Neural cell (in vitro differentiated cells): ENCODE measurements at regions not wholly inside any gene's neighbourhood (a gene's known extent, or its start where the extent isn't known, plus 50 kb on each side); places are given as distances from the start of the nearest gene placed in this dataset.
"Not testable (repeated sequence)": the region's sequence is repeated elsewhere in the genome, so short reads cannot be mapped to it uniquely, and the experiment has no call there.

Source experiments
- H2AFZ ChIP-seq: fragments of 200-600, 300-800 bp; sonication (generic), shearing (Covaris generic); 2 replicates; pipeline ENCODE4 v1.6.0; 2014; ENCODE audit warnings: low read depth, mild to moderate bottlenecking, antibody characterized with exemption, low read length, moderate library complexity
- H3F3A ChIP-seq: fragments of 200-600 bp; shearing (Covaris generic); 2 replicates; pipeline ENCODE4 v1.6.1; 2016; ENCODE audit warnings: mild to moderate bottlenecking, moderate library complexity, mixed read lengths, antibody characterized with exemption, low read length; ENCODE audit not compliant: insufficient read depth, poor library complexity, severe bottlenecking
- H3K27ac ChIP-seq: fragments of 200-600, 300-800 bp; sonication (generic), shearing (Covaris generic); 2 replicates; pipeline ENCODE4 v1.5.1; 2014; ENCODE audit warnings: mild to moderate bottlenecking, low read length, moderate library complexity
- H3K27me3 ChIP-seq: fragments of 300-800, 200-600 bp; sonication (generic), shearing (Covaris generic); 2 replicates; pipeline ENCODE4 v1.6.0; 2014; ENCODE audit warnings: mild to moderate bottlenecking, low read depth, low read length, moderate library complexity; ENCODE audit not compliant: insufficient read depth
- H3K36me3 ChIP-seq: fragments of 300-800, 200-600 bp; sonication (generic), shearing (Covaris generic); 2 replicates; pipeline ENCODE4 v1.5.1; 2014; ENCODE audit warnings: mild to moderate bottlenecking, antibody characterized with exemption, low read length, moderate library complexity; ENCODE audit not compliant: insufficient read depth
- H3K4me2 ChIP-seq: fragments of 300-800, 200-600 bp; sonication (generic), shearing (Covaris generic); 2 replicates; pipeline ENCODE4 v1.6.0; 2014; ENCODE audit warnings: mild to moderate bottlenecking, low read length
- H3K4me3 ChIP-seq: fragments of 300-800, 200-600 bp; sonication (generic), shearing (Covaris generic); 2 replicates; pipeline ENCODE4 v1.5.1; 2014; ENCODE audit warnings: mild to moderate bottlenecking, low read length, moderate library complexity
- H3K79me2 ChIP-seq: fragments of 200-600 bp; shearing (Covaris generic); replicated peaks from 2 replicates; pipeline ENCODE4 v1.6.0; 2014; ENCODE audit warnings: mild to moderate bottlenecking, low read length, moderate library complexity; ENCODE audit not compliant: insufficient read depth
- H3K9ac ChIP-seq: fragments of 300-800, 200-600 bp; sonication (generic), shearing (Covaris generic); 2 replicates; pipeline ENCODE4 v1.6.1; 2016; ENCODE audit warnings: mild to moderate bottlenecking, low read length, mixed read lengths
- H3K9me2 ChIP-seq: fragments of 200-600 bp; shearing (Covaris generic); 2 replicates; pipeline ENCODE4 v1.6.1; 2016; ENCODE audit warnings: mild to moderate bottlenecking, low read length, mixed read lengths; ENCODE audit not compliant: insufficient read depth
- H3K9me3 ChIP-seq: fragments of 200-600, 300-800 bp; sonication (generic), shearing (Covaris generic); 2 replicates; pipeline ENCODE4 v1.6.1; 2016; ENCODE audit warnings: mild to moderate bottlenecking, mixed run types, low read length, moderate library complexity, mixed read lengths
- H4K20me1 ChIP-seq: fragments of 200-600 bp; shearing (Covaris generic); 2 replicates; pipeline ENCODE4 v1.6.1; 2016; ENCODE audit warnings: mild to moderate bottlenecking, mixed run types; ENCODE audit not compliant: insufficient read depth
- CTCF ChIP-seq: fragments of 450-650 bp; IDR thresholded peaks from 2 replicates; pipeline ENCODE4 v1.5.1; 2014; ENCODE audit warnings: antibody characterized with exemption, mild to moderate bottlenecking, moderate library complexity; ENCODE audit not compliant: poor library complexity, severe bottlenecking
- EP300 ChIP-seq: fragments of 450-650 bp; conservative IDR thresholded peaks from 2 replicates; pipeline ENCODE4 v1.6.1; 2014; ENCODE audit warnings: antibody characterized with exemption, mild to moderate bottlenecking, moderate library complexity; ENCODE audit not compliant: poor library complexity, severe bottlenecking
- POLR2AphosphoS5 ChIP-seq: IDR thresholded peaks from 2 replicates; pipeline ENCODE4 v1.6.1; 2012
- REST ChIP-seq: IDR thresholded peaks from 2 replicates; pipeline ENCODE4 v1.6.1; 2012; ENCODE audit warnings: borderline replicate concordance
- TAF1 ChIP-seq: IDR thresholded peaks from 2 replicates; pipeline ENCODE4 v1.6.1; 2012; ENCODE audit warnings: low read depth

- H3K27me3 ChIP-seq, H3K27ac ChIP-seq, H3K9me3 ChIP-seq, H3K4me2 ChIP-seq, H3K9ac ChIP-seq, H3K79me2 ChIP-seq, H3K9me2 ChIP-seq, H3F3A ChIP-seq, H3K36me3 ChIP-seq, H4K20me1 ChIP-seq, H3K4me3 ChIP-seq, H2AFZ ChIP-seq: not testable (repeated sequence)
These were observed 115.0 kb upstream of the FBXO28 start for GRCh38 chr1:223998676-223999455.

DNA sequence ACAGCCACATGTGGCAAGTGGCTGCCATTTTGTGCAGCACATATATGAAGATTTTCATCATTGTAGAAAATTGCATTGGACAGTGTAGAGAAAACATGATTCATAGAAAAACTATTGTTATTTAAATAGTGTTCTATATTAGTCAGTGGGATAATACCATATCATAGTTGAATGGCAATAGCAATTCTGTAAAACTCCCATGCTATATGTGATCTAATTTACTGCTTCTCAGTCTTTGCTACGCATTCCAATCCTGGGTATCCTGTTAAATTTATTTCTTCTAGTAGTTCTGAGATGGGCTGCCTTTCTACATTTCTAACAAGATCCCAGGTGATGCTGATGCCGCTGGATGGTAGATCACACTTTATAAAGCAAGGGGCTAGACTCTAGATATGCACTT is 117.5 kb upstream of the FBXO28 start:
- not testable (repeated sequence) for H3K4me2 ChIP-seq, H3K9ac ChIP-seq, H3K4me3 ChIP-seq, H3K27ac ChIP-seq, H2AFZ ChIP-seq, H4K20me1 ChIP-seq, H3K9me3 ChIP-seq, H3K9me2 ChIP-seq, H3K27me3 ChIP-seq, H3K36me3 ChIP-seq, H3F3A ChIP-seq, H3K79me2 ChIP-seq

GRCh38 chr1:223992456-223993246 is 121.3 kb upstream of the FBXO28 start:
- H3K9me2 ChIP-seq, H3K27me3 ChIP-seq, H3K4me2 ChIP-seq, H3K36me3 ChIP-seq, H2AFZ ChIP-seq, H3K9me3 ChIP-seq, H3F3A ChIP-seq, H3K79me2 ChIP-seq, H4K20me1 ChIP-seq: not testable (repeated sequence)
- H3K27ac ChIP-seq, result peak overlapping the region; percentile 73
- peak overlapping the region; percentile 61 for H3K4me3 ChIP-seq
- TF ChIP-seq EP300 (peak; percentile 12), REST (peak; percentile 40), CTCF (peak; percentile 22), TAF1 (peak; percentile 62), POLR2AphosphoS5 (peak; percentile 91)
- peak overlapping the region; percentile 63 for H3K9ac ChIP-seq

- not testable (repeated sequence) for H3K27me3 ChIP-seq, H3K9me3 ChIP-seq, H3K4me3 ChIP-seq, H3K9me2 ChIP-seq, H3K27ac ChIP-seq, H3F3A ChIP-seq, H3K9ac ChIP-seq, H3K36me3 ChIP-seq, H3K4me2 ChIP-seq, H4K20me1 ChIP-seq, H3K79me2 ChIP-seq, H2AFZ ChIP-seq
These were observed 122.5 kb upstream of the FBXO28 start for GRCh38 chr1:223991297-223991857.

GRCh38 chr1:223961985-223962384 is 116.2 kb upstream of the TP53BP2 start:
- H3K79me2 ChIP-seq, H3K27ac ChIP-seq, H3F3A ChIP-seq, H3K9ac ChIP-seq, H3K9me2 ChIP-seq, H3K9me3 ChIP-seq, H2AFZ ChIP-seq, H3K36me3 ChIP-seq, H3K4me3 ChIP-seq, H4K20me1 ChIP-seq, H3K27me3 ChIP-seq, H3K4me2 ChIP-seq: not testable (repeated sequence)
